ENCODE measurements at regions not wholly inside any gene's neighbourhood (a gene's known extent, or its start where the extent isn't known, plus 50 kb on each side); places are given as distances from the start of the nearest gene placed in this dataset.

GRCh38 chr4:170623899-170624298 lies 534.1 kb upstream of the AADAT start:
- Histone ChIP-seq H3F3A (ENCODE audit: insufficient read depth, low read length) (no peaks in the 10 kb centered on the region), H3K9me2 (ENCODE audit: low read depth, low read length) (no peaks in the 10 kb centered on the region), H3K79me2 (ENCODE audit: insufficient read depth, low read length) (no peaks in the 10 kb centered on the region), H3K9me3 (ENCODE audit: low read length) (no peaks in the 10 kb centered on the region), H3K27ac (ENCODE audit: low read depth, low read length, poor library complexity, severe bottlenecking) (no peak overlapping the region), H3K27me3 (ENCODE audit: insufficient read depth, low read length) (no peaks in the 10 kb centered on the region), H4K20me1 (ENCODE audit: insufficient read depth, low read length) (no peaks in the 10 kb centered on the region), H3K36me3 (ENCODE audit: insufficient read depth, low read length) (no peaks in the 10 kb centered on the region), H3K4me1 (ENCODE audit: insufficient read depth, low read length, severe bottlenecking) (no peaks in the 10 kb centered on the region), H2AFZ (ENCODE audit: low read length) (no peak overlapping the region), H3K9ac (ENCODE audit: low read length) (no peak overlapping the region), H3K4me3 (ENCODE audit: low read depth, low read length, poor library complexity, severe bottlenecking) (no peak overlapping the region), H3K4me2 (ENCODE audit: low read length) (no peak overlapping the region)
- no peak for TF ChIP-seq EZH2 (IDR thresholded peaks at IDR 0.05; ENCODE audit: borderline replicate concordance, low read length)
- TF ChIP-seq, protein P1, sequence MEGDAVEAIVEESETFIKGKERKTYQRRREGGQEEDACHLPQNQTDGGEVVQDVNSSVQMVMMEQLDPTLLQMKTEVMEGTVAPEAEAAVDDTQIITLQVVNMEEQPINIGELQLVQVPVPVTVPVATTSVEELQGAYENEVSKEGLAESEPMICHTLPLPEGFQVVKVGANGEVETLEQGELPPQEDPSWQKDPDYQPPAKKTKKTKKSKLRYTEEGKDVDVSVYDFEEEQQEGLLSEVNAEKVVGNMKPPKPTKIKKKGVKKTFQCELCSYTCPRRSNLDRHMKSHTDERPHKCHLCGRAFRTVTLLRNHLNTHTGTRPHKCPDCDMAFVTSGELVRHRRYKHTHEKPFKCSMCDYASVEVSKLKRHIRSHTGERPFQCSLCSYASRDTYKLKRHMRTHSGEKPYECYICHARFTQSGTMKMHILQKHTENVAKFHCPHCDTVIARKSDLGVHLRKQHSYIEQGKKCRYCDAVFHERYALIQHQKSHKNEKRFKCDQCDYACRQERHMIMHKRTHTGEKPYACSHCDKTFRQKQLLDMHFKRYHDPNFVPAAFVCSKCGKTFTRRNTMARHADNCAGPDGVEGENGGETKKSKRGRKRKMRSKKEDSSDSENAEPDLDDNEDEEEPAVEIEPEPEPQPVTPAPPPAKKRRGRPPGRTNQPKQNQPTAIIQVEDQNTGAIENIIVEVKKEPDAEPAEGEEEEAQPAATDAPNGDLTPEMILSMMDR (IDR thresholded peaks at IDR 0.05; ENCODE audit: low read length), result no peak

DNA sequence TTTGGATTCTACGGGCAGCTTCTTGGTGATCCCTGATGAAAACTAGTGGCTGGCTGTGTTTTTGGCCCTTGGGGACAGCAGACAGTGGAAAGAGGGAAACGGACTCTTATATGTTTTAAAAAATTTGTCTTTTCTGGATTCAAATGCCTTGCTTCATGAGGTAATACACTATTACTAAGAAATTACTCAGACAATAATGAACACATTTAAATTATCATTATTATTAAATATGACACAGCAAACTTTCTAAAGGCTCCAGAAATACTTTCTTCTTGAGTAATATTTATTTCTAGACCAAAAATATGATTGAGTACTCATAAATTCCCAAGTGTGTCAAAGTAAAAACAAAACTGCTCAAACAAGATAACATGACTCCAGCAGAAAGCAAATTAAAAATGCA lies 520.7 kb upstream of the AADAT start:
- Histone ChIP-seq H3K79me2 (ENCODE audit: insufficient read depth, low read length) (no peaks in the 10 kb centered on the region), H3K9me2 (ENCODE audit: low read depth, low read length) (no peaks in the 10 kb centered on the region), H3K4me1 (ENCODE audit: insufficient read depth, low read length, severe bottlenecking) (no peaks in the 10 kb centered on the region), H3K4me2 (ENCODE audit: low read length) (no peak overlapping the region), H3F3A (ENCODE audit: insufficient read depth, low read length) (no peaks in the 10 kb centered on the region), H3K27me3 (ENCODE audit: insufficient read depth, low read length) (no peaks in the 10 kb centered on the region), H2AFZ (ENCODE audit: low read length) (no peak overlapping the region), H3K9ac (ENCODE audit: low read length) (no peak overlapping the region), H4K20me1 (ENCODE audit: insufficient read depth, low read length) (no peaks in the 10 kb centered on the region), H3K27ac (ENCODE audit: low read depth, low read length, poor library complexity, severe bottlenecking) (no peak overlapping the region), H3K9me3 (ENCODE audit: low read length) (no peaks in the 10 kb centered on the region), H3K36me3 (ENCODE audit: insufficient read depth, low read length) (no peaks in the 10 kb centered on the region), H3K4me3 (ENCODE audit: low read depth, low read length, poor library complexity, severe bottlenecking) (no peak overlapping the region)
- TF ChIP-seq EZH2 (IDR thresholded peaks at IDR 0.05; ENCODE audit: borderline replicate concordance, low read length), result no peak
- TF ChIP-seq, protein P1 (IDR thresholded peaks at IDR 0.05; ENCODE audit: low read length), result no peak

- no peak overlapping the region for H3K27ac ChIP-seq (ENCODE audit: low read depth, low read length, poor library complexity, severe bottlenecking)
- H4K20me1 ChIP-seq (ENCODE audit: insufficient read depth, low read length), result no peaks in the 10 kb centered on the region
- no peaks in the 10 kb centered on the region for H3K27me3 ChIP-seq (ENCODE audit: insufficient read depth, low read length)
- no peak for TF ChIP-seq EZH2 (IDR thresholded peaks at IDR 0.05; ENCODE audit: borderline replicate concordance, low read length)
- TF ChIP-seq, protein P1 (IDR thresholded peaks at IDR 0.05; ENCODE audit: low read length), result no peak
- H3F3A ChIP-seq (ENCODE audit: insufficient read depth, low read length), result no peaks in the 10 kb centered on the region
- no peaks in the 10 kb centered on the region for H3K4me1 ChIP-seq (ENCODE audit: insufficient read depth, low read length, severe bottlenecking)
- no peaks in the 10 kb centered on the region for H3K9me2 ChIP-seq (ENCODE audit: low read depth, low read length)
- no peaks in the 10 kb centered on the region for H3K79me2 ChIP-seq (ENCODE audit: insufficient read depth, low read length)
- H2AFZ ChIP-seq (ENCODE audit: low read length), result no peak overlapping the region
- no peaks in the 10 kb centered on the region for H3K9me3 ChIP-seq (ENCODE audit: low read length)
- no peak overlapping the region for H3K4me3 ChIP-seq (ENCODE audit: low read depth, low read length, poor library complexity, severe bottlenecking)
- no peak overlapping the region for H3K4me2 ChIP-seq (ENCODE audit: low read length)
- no peak overlapping the region for H3K9ac ChIP-seq (ENCODE audit: low read length)
- H3K36me3 ChIP-seq (ENCODE audit: insufficient read depth, low read length), result no peaks in the 10 kb centered on the region
Measured at GRCh38 chr4:170599894-170600293, 510.1 kb upstream of the AADAT start.

All from OCI-LY1 (cell line).